NCI-H187 treated with DMSO at 0.1 percent for 48 hours (cell line): ENCODE measurements at regions not wholly inside any gene's neighbourhood (a gene's known extent, or its start where the extent isn't known, plus 50 kb on each side); places are given as distances from the start of the nearest gene placed in this dataset.
A peak's percentile ranks its signal among the peaks of the same experiment; 100 is the strongest.
"Not testable (repeated sequence)": the region's sequence is repeated elsewhere in the genome, so short reads cannot be mapped to it uniquely, and the experiment has no call there.

Source experiments
- DNase-seq: peaks from one replicate; lab custom pipeline; 2025; lab: John Stamatoyannopoulos, UW

- DNase-seq: no peak
These were observed 122.4 kb upstream of the SMURF2 start for GRCh38 chr17:64784353-64785010.

- DNase-seq: no peak
These were observed 121.6 kb upstream of the SMURF2 start for GRCh38 chr17:64783556-64784352.

- DNase-seq: no peak
These were observed 120.9 kb upstream of the SMURF2 start for GRCh38 chr17:64783031-64783461.

- DNase-seq: no peak
These were observed 119.9 kb upstream of the SMURF2 start for GRCh38 chr17:64781810-64782555.

- DNase-seq: no peak
These were observed 119.1 kb upstream of the SMURF2 start for GRCh38 chr17:64781014-64781756.

- peak; percentile 12 for DNase-seq
These were observed 118.2 kb upstream of the SMURF2 start for GRCh38 chr17:64780096-64781013.

- no peak for DNase-seq
These were observed 117.4 kb upstream of the SMURF2 start for GRCh38 chr17:64779376-64780095.

GRCh38 chr17:64779098-64779375 lies 116.9 kb upstream of the SMURF2 start:
- not testable (repeated sequence) for DNase-seq

- DNase-seq: no peak
These were observed 116.4 kb upstream of the SMURF2 start for GRCh38 chr17:64778240-64779097.

GRCh38 chr17:64777415-64778239 lies 115.5 kb upstream of the SMURF2 start:
- no peak for DNase-seq

GRCh38 chr17:64776720-64777414 lies 114.8 kb upstream of the SMURF2 start:
- peak; percentile 10 for DNase-seq

- no peak for DNase-seq
These were observed 113.8 kb upstream of the SMURF2 start for GRCh38 chr17:64775701-64776570.

- DNase-seq: no peak
These were observed 112.9 kb upstream of the SMURF2 start for GRCh38 chr17:64774888-64775540.

- peak; percentile 54 for DNase-seq
These were observed 112.0 kb upstream of the SMURF2 start for GRCh38 chr17:64773836-64774761.

- no peak for DNase-seq
These were observed 111.3 kb upstream of the SMURF2 start for GRCh38 chr17:64773386-64773835.
